DOHH2 (cell line): ENCODE measurements at regions not wholly inside any gene's neighbourhood (a gene's known extent, or its start where the extent isn't known, plus 50 kb on each side); places are given as distances from the start of the nearest gene placed in this dataset.

Experiments used
- H3F3A ChIP-seq: fragments of 200-600 bp; sonication (generic), shearing (Covaris generic); 2 replicates; pipeline ENCODE4 v1.6.0; 2016; ENCODE audit warnings: antibody characterized with exemption, mild to moderate bottlenecking; ENCODE audit not compliant: control insufficient read depth, insufficient read depth
- H3K27ac ChIP-seq: fragments of 200-600 bp; sonication (generic); 2 replicates; pipeline ENCODE4 v1.5.1; 2014; ENCODE audit warnings: low read depth, mild to moderate bottlenecking, low read length, moderate library complexity
- H3K27me3 ChIP-seq: fragments of 200-600 bp; sonication (generic); 2 replicates; pipeline ENCODE4 v1.6.1; 2014; ENCODE audit warnings: mild to moderate bottlenecking, low read length, mixed read lengths; ENCODE audit not compliant: control insufficient read depth
- H3K36me3 ChIP-seq: fragments of 200-600 bp; sonication (generic); 2 replicates; pipeline ENCODE4 v1.6.1; 2014; ENCODE audit warnings: mild to moderate bottlenecking, low read length, moderate library complexity, mixed read lengths; ENCODE audit not compliant: control insufficient read depth
- H3K4me1 ChIP-seq: fragments of 200-600 bp; sonication (generic); 2 replicates; pipeline ENCODE4 v1.6.1; 2014; ENCODE audit warnings: mild to moderate bottlenecking, low read length, mixed read lengths; ENCODE audit not compliant: control insufficient read depth
- H3K4me2 ChIP-seq: fragments of 200-600 bp; sonication (generic); 2 replicates; pipeline ENCODE4 v1.6.0; 2014; ENCODE audit warnings: mild to moderate bottlenecking, low read length, moderate library complexity
- H3K4me3 ChIP-seq: fragments of 200-600 bp; sonication (generic); 2 replicates; pipeline ENCODE4 v1.5.1; 2014; ENCODE audit warnings: mild to moderate bottlenecking, low read length, mixed read lengths
- H3K79me2 ChIP-seq: fragments of 200-600 bp; sonication (generic); 2 replicates; pipeline ENCODE4 v1.6.1; 2014; ENCODE audit warnings: mild to moderate bottlenecking, low read length, mixed read lengths; ENCODE audit not compliant: control insufficient read depth
- H3K9me2 ChIP-seq: fragments of 200-600 bp; sonication (generic); replicated peaks from 2 replicates; pipeline ENCODE4 v1.6.1; 2014; ENCODE audit warnings: mild to moderate bottlenecking, low read length, mixed read lengths; ENCODE audit not compliant: control insufficient read depth
- H3K9me3 ChIP-seq: fragments of 200-600 bp; sonication (generic); 2 replicates; pipeline ENCODE4 v1.6.1; 2014; ENCODE audit warnings: antibody characterized with exemption, low read length, mixed read lengths; ENCODE audit not compliant: control insufficient read depth, insufficient read depth
- H4K20me1 ChIP-seq: fragments of 200-600 bp; sonication (generic); 2 replicates; pipeline ENCODE4 v1.6.0; 2014; ENCODE audit warnings: low read depth, mild to moderate bottlenecking, antibody characterized with exemption, low read length, moderate library complexity; ENCODE audit not compliant: control insufficient read depth, insufficient read depth
- EZH2phosphoT487 ChIP-seq: fragments of 200-600 bp; sonication (generic); IDR thresholded peaks from 2 replicates; pipeline ENCODE4 v1.6.1; 2017; ENCODE audit warnings: borderline replicate concordance, mild to moderate bottlenecking, antibody characterized with exemption, low read length, moderate library complexity, mixed read lengths
- TF ChIP-seq, protein P1 (sequence below): fragments of 200-600 bp; sonication (generic); IDR thresholded peaks from one replicate; pipeline ENCODE4 v1.5.1; 2014; ENCODE audit warnings: antibody characterized with exemption, mild to moderate bottlenecking, low read depth, low read length; ENCODE audit not compliant: poor library complexity, severe bottlenecking

DNA sequence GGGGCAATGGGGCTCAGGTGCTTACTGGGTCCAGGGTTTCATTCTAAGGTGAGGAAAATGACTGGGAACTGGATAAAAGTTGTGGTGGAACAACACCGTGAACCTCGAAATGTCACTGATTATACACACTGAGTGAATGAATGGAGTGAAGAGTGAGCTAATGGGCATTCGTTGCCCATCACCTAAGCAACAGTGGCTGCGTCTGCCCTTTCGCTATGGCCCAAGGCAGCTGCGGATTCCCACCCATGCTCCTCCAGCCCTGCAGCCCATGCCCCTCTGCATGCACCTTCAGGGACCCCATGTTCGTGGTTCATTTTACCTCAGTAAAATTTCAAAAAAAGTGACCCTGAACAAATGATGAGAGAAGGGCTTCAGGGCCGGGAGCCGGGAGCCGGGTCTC lies 196.3 kb downstream of the CTTN start:
- Histone ChIP-seq H3K27me3 (no peaks in the 10 kb centered on the region), H3K9me3 (no peaks in the 10 kb centered on the region), H3K4me3 (no peak overlapping the region), H3K4me1 (no peaks in the 10 kb centered on the region), H3K79me2 (no peaks in the 10 kb centered on the region), H3K27ac (no peak overlapping the region), H3F3A (no peaks in the 10 kb centered on the region), H3K9me2 (no peaks in the 10 kb centered on the region), H4K20me1 (no peaks in the 10 kb centered on the region), H3K36me3 (no peaks in the 10 kb centered on the region), H3K4me2 (no peak overlapping the region)
- TF ChIP-seq, protein P1, sequence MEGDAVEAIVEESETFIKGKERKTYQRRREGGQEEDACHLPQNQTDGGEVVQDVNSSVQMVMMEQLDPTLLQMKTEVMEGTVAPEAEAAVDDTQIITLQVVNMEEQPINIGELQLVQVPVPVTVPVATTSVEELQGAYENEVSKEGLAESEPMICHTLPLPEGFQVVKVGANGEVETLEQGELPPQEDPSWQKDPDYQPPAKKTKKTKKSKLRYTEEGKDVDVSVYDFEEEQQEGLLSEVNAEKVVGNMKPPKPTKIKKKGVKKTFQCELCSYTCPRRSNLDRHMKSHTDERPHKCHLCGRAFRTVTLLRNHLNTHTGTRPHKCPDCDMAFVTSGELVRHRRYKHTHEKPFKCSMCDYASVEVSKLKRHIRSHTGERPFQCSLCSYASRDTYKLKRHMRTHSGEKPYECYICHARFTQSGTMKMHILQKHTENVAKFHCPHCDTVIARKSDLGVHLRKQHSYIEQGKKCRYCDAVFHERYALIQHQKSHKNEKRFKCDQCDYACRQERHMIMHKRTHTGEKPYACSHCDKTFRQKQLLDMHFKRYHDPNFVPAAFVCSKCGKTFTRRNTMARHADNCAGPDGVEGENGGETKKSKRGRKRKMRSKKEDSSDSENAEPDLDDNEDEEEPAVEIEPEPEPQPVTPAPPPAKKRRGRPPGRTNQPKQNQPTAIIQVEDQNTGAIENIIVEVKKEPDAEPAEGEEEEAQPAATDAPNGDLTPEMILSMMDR = no peak
- no peak for TF ChIP-seq EZH2phosphoT487

GRCh38 chr11:70595016-70595415 lies 196.7 kb downstream of the CTTN start:
- Histone ChIP-seq H3K4me2 (no peak overlapping the region), H3K36me3 (no peaks in the 10 kb centered on the region), H3K9me3 (no peaks in the 10 kb centered on the region), H3K79me2 (no peaks in the 10 kb centered on the region), H3K4me1 (no peaks in the 10 kb centered on the region), H3K9me2 (no peaks in the 10 kb centered on the region), H3K27me3 (no peaks in the 10 kb centered on the region), H3K4me3 (no peak overlapping the region), H3K27ac (no peak overlapping the region), H3F3A (no peaks in the 10 kb centered on the region), H4K20me1 (no peaks in the 10 kb centered on the region)
- TF ChIP-seq EZH2phosphoT487 = no peak
- TF ChIP-seq, protein P1 = no peak

- no peaks in the 10 kb centered on the region for H3K27me3 ChIP-seq
- H3K27ac ChIP-seq = no peak overlapping the region
- H3K4me3 ChIP-seq = no peak overlapping the region
- no peaks in the 10 kb centered on the region for H3K9me2 ChIP-seq
- H3K4me1 ChIP-seq = no peaks in the 10 kb centered on the region
- no peak overlapping the region for H3K4me2 ChIP-seq
- no peaks in the 10 kb centered on the region for H3K36me3 ChIP-seq
- no peaks in the 10 kb centered on the region for H3K79me2 ChIP-seq
- no peaks in the 10 kb centered on the region for H3K9me3 ChIP-seq
- no peak for TF ChIP-seq EZH2phosphoT487
- TF ChIP-seq, protein P1 = no peak
- no peaks in the 10 kb centered on the region for H3F3A ChIP-seq
- H4K20me1 ChIP-seq = no peaks in the 10 kb centered on the region
Observed at GRCh38 chr11:70595452-70595851, 197.1 kb downstream of the CTTN start.

GRCh38 chr11:70596091-70596490 lies 197.8 kb downstream of the CTTN start:
- Histone ChIP-seq H3K4me3 (no peak overlapping the region), H4K20me1 (no peaks in the 10 kb centered on the region), H3K79me2 (no peaks in the 10 kb centered on the region), H3K9me3 (no peaks in the 10 kb centered on the region), H3K27me3 (no peaks in the 10 kb centered on the region), H3K4me1 (no peaks in the 10 kb centered on the region), H3F3A (no peaks in the 10 kb centered on the region), H3K4me2 (no peak overlapping the region), H3K9me2 (no peaks in the 10 kb centered on the region), H3K27ac (no peak overlapping the region), H3K36me3 (no peaks in the 10 kb centered on the region)
- TF ChIP-seq EZH2phosphoT487 = no peak
- TF ChIP-seq, protein P1 = no peak
